ENCODE measurements at regions not wholly inside any gene's neighbourhood (a gene's known extent, or its start where the extent isn't known, plus 50 kb on each side); places are given as distances from the start of the nearest gene placed in this dataset.
"Not testable (repeated sequence)": the region's sequence is repeated elsewhere in the genome, so short reads cannot be mapped to it uniquely, and the experiment has no call there.

GRCh38 chr7:48832303-48832845 is 92.0 kb upstream of the CDC14C start:
- no peak for DNase-seq

GRCh38 chr7:48837266-48837665 is 87.1 kb upstream of the CDC14C start:
- no peak for DNase-seq

GRCh38 chr7:48839108-48839507 is 85.2 kb upstream of the CDC14C start:
- no peak for DNase-seq

- DNase-seq = no peak
Measured at GRCh38 chr7:48841739-48842138, 82.6 kb upstream of the CDC14C start.

GRCh38 chr7:48847917-48848316 is 76.4 kb upstream of the CDC14C start:
- no peak for DNase-seq

- DNase-seq = not testable (repeated sequence)
Measured at GRCh38 chr7:48860447-48860846, 63.9 kb upstream of the CDC14C start.

- DNase-seq = no peak
Measured at GRCh38 chr7:48868916-48869315, 55.4 kb upstream of the CDC14C start.

GRCh38 chr7:48872548-48872947 is 51.8 kb upstream of the CDC14C start:
- DNase-seq = no peak

All from RPMI8226 (cell line).